Lung (tissue), 11 donors: ENCODE measurements at regions not wholly inside any gene's neighbourhood (a gene's known extent, or its start where the extent isn't known, plus 50 kb on each side); places are given as distances from the start of the nearest gene placed in this dataset.

Source experiments
- ATAC-seq: fragments of 200-7000 bp; cut with Tn5 transposase; one replicate; pipeline ENCODE4 v1.9.1; 2020; ENCODE audit warnings: moderate number of reproducible peaks; ENCODE audit not compliant: insufficient read depth, low FRiP score
- DNase-seq, 3 donors: peaks; one replicate each; pipeline ENCODE4 v3.0.0-alpha.2; 2013 to 2017
- H3K27ac ChIP-seq, 2 donors: one replicate each; pipeline ENCODE4 v1.5.1; 2013; ENCODE audit warnings: mild to moderate bottlenecking in 2 of 2, moderate library complexity in 2 of 2, control low read depth in 1 of 2, inconsistent platforms in 1 of 2, low read depth in 1 of 2, low read length in 1 of 2
- H3K27me3 ChIP-seq, 3 donors: one replicate each; pipeline ENCODE4 v1.5.1; 2013; ENCODE audit warnings: low read length in 2 of 3; ENCODE audit not compliant: control insufficient read depth in 3 of 3, insufficient read depth in 3 of 3
- H3K36me3 ChIP-seq, 4 donors: one replicate each; pipeline ENCODE4 v1.5.1; 2013; ENCODE audit warnings: low read length in 4 of 4, mild to moderate bottlenecking in 1 of 4, moderate library complexity in 1 of 4; ENCODE audit not compliant: control insufficient read depth in 4 of 4, insufficient read depth in 4 of 4
- H3K4me1 ChIP-seq, 5 donors: one replicate each; pipeline ENCODE4 v1.5.1; 2013; ENCODE audit warnings: low read length in 5 of 5, mild to moderate bottlenecking in 2 of 5, moderate library complexity in 1 of 5; ENCODE audit not compliant: control insufficient read depth in 5 of 5, insufficient read depth in 5 of 5
- H3K4me3 ChIP-seq: one replicate; pipeline ENCODE4 v1.5.1; 2013; ENCODE audit warnings: mild to moderate bottlenecking, control low read depth, moderate library complexity
- H3K9ac ChIP-seq, 2 donors: one replicate each; pipeline ENCODE4 v1.5.1; 2013; ENCODE audit warnings: low read length in 2 of 2, control low read depth in 1 of 2; ENCODE audit not compliant: insufficient read depth in 1 of 2
- H3K9me3 ChIP-seq, 4 donors: one replicate each; pipeline ENCODE4 v1.5.1; 2013; ENCODE audit warnings: low read length in 3 of 4, mild to moderate bottlenecking in 1 of 4, moderate library complexity in 1 of 4; ENCODE audit not compliant: control insufficient read depth in 4 of 4, insufficient read depth in 3 of 4
- WGBS, 2 donors: extraction: QIAGEN DNeasy Blood & Tissue Kit; methylation state at CpG; one replicate each; pipeline ENCODE4 v1.1.7; 2013; 5-methylcytosine and 5-hydroxymethylcytosine counted together
- TF ChIP-seq, protein P1 (sequence below): IDR thresholded peaks from 2 replicates; pipeline ENCODE4 v1.5.1; 2012; ENCODE audit warnings: mild to moderate bottlenecking; ENCODE audit errors: control extremely low read depth, extremely low read depth
- donor health status: control.
- donor health status: control.
- donor health status: Bipolar disorder and iron deficiency.
- donor health status: healthy.
- donor health status: DM: yes; HTN: yes; CAD: no.

- no peak for ATAC-seq
- Histone ChIP-seq H3K4me1 (no peaks in the 10 kb centered on the region), H3K9ac (no peak overlapping the region), H3K9me3 (no peaks in the 10 kb centered on the region), H3K27ac (no peak overlapping the region), H3K27me3 (peaks cover 0 to 1% (median 0%) of the 10 kb centered on the region in 3 donors), H3K4me3 (no peak overlapping the region), H3K36me3 (no peaks in the 10 kb centered on the region)
- WGBS, 2 donors = 81 to 85% methylated on average over 8 of the region's 8 CpGs
- TF ChIP-seq, protein P1, sequence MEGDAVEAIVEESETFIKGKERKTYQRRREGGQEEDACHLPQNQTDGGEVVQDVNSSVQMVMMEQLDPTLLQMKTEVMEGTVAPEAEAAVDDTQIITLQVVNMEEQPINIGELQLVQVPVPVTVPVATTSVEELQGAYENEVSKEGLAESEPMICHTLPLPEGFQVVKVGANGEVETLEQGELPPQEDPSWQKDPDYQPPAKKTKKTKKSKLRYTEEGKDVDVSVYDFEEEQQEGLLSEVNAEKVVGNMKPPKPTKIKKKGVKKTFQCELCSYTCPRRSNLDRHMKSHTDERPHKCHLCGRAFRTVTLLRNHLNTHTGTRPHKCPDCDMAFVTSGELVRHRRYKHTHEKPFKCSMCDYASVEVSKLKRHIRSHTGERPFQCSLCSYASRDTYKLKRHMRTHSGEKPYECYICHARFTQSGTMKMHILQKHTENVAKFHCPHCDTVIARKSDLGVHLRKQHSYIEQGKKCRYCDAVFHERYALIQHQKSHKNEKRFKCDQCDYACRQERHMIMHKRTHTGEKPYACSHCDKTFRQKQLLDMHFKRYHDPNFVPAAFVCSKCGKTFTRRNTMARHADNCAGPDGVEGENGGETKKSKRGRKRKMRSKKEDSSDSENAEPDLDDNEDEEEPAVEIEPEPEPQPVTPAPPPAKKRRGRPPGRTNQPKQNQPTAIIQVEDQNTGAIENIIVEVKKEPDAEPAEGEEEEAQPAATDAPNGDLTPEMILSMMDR = no peak
- DNase-seq = no peak
Measured at GRCh38 chr13:99698010-99698815, 196.9 kb downstream of the TM9SF2 start.

- Histone ChIP-seq H3K4me3 (no peak overlapping the region), H3K9me3 (no peaks in the 10 kb centered on the region), H3K9ac (no peak overlapping the region), H3K36me3 (no peaks in the 10 kb centered on the region), H3K27me3 (peaks cover 0 to 21% (median 18%) of the 10 kb centered on the region in 3 donors), H3K4me1 (no peaks in the 10 kb centered on the region), H3K27ac (no peak overlapping the region)
- WGBS, 2 donors = 75 to 88% methylated on average over 3 of the region's 3 CpGs
- DNase-seq = peak; percentile 19 to 69 (median 52)
- no peak for ATAC-seq
- TF ChIP-seq, protein P1 = no peak
Measured at GRCh38 chr13:99695857-99696256, 194.6 kb downstream of the TM9SF2 start.

DNA sequence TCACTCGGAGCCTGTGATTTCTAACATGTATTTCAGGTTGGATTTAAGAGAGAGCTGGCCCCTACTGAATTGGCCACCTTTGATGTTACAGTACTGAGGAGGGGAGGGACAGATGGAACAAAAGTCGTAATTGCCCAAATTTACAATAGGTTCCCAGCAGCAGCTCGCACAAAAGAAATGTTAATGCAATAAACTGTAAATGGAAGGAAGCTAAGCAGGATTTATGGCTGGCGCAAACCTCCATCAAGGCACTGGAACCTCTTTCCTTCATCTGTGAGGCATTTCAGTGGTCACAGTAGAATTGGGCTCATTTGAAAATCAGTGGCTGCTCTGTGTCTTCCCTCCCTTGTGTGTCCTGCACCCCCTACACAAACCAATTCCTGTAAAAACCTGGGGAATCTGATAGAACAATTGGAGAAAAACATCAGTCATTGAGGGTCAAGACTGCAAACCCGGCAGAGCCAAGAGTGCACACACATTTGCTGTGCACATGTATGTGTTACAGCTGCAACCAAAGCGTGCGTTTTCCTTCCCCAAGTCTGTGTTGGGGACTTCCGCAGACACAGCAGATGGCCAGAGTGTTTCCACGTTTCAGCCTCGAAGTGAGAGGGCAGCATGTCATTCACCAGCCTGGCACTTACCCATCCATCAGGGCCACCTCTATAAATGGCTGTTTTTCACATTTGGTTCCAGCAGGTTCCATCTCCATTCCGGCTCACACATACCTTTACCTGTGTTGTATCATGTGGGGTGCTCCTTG, 192.8 kb downstream of the TM9SF2 start:
- no peaks in the 10 kb centered on the region for H3K36me3 ChIP-seq
- H3K27ac ChIP-seq = no peak overlapping the region
- TF ChIP-seq, protein P1 = no peak
- H3K4me1 ChIP-seq = no peaks in the 10 kb centered on the region
- DNase-seq = no peak
- H3K9me3 ChIP-seq = no peaks in the 10 kb centered on the region
- peaks cover 0 to 39% (median 30%) of the 10 kb centered on the region in 3 donors for H3K27me3 ChIP-seq
- 81 to 86% methylated on average over 11 of the region's 11 CpGs for WGBS, 2 donors
- H3K4me3 ChIP-seq = no peak overlapping the region
- ATAC-seq = no peak
- H3K9ac ChIP-seq = no peak overlapping the region
